Neural progenitor cell (in vitro differentiated cells): ENCODE measurements at regions not wholly inside any gene's neighbourhood (a gene's known extent, or its start where the extent isn't known, plus 50 kb on each side); places are given as distances from the start of the nearest gene placed in this dataset.

Experiments used
- DNase-seq: peaks from one replicate; pipeline ENCODE4 v3.0.0-alpha.2; 2016; ENCODE audit warnings: low spot score
- H2AFZ ChIP-seq: fragments of 200-600 bp; sonication (generic); replicated peaks from 2 replicates; pipeline ENCODE4 v1.6.1; 2016; ENCODE audit warnings: antibody characterized with exemption
- H3F3A ChIP-seq: fragments of 200-600 bp; sonication (generic); 2 replicates; pipeline ENCODE4 v1.6.1; 2016; ENCODE audit warnings: antibody characterized with exemption, low read depth
- H3K27ac ChIP-seq: fragments of 200-600 bp; sonication (generic); 2 replicates; pipeline ENCODE4 v1.5.1; 2016; ENCODE audit warnings: mild to moderate bottlenecking
- H3K27me3 ChIP-seq: fragments of 200-600 bp; sonication (generic); 2 replicates; pipeline ENCODE4 v1.6.1; 2016; ENCODE audit warnings: mild to moderate bottlenecking, moderate library complexity
- H3K36me3 ChIP-seq: fragments of 200-600 bp; sonication (generic); 2 replicates; pipeline ENCODE4 v1.5.1; 2016
- H3K4me1 ChIP-seq: fragments of 200-600 bp; sonication (generic); 2 replicates; pipeline ENCODE4 v1.6.1; 2016; ENCODE audit warnings: mixed run types
- H3K4me2 ChIP-seq: fragments of 200-600 bp; sonication (generic); 2 replicates; pipeline ENCODE4 v1.6.1; 2016
- H3K4me3 ChIP-seq: fragments of 200-600 bp; sonication (generic); 2 replicates; pipeline ENCODE4 v1.5.1; 2016
- H3K79me2 ChIP-seq: fragments of 200-600 bp; sonication (generic); 2 replicates; pipeline ENCODE4 v1.6.1; 2016; ENCODE audit warnings: low read depth
- H3K9ac ChIP-seq: fragments of 200-600 bp; sonication (generic); 2 replicates; pipeline ENCODE4 v1.6.1; 2016
- H3K9me3 ChIP-seq: fragments of 200-600 bp; sonication (generic); 2 replicates; pipeline ENCODE4 v1.5.1; 2016; ENCODE audit warnings: low read depth
- H4K20me1 ChIP-seq: fragments of 200-600 bp; sonication (generic); 2 replicates; pipeline ENCODE4 v1.6.1; 2016; ENCODE audit warnings: low read depth
- H3K27ac Mint-ChIP-seq: 3 replicates; pipeline ENCODE4 v1.8.0; 2021; ENCODE audit warnings: mixed read lengths
- H3K27me3 Mint-ChIP-seq: 2 replicates; pipeline ENCODE4 v1.8.0; 2022; ENCODE audit warnings: low read depth, mild to moderate bottlenecking, inconsistent platforms, moderate library complexity, mixed read lengths; ENCODE audit not compliant: insufficient read depth
- H3K36me3 Mint-ChIP-seq: 3 replicates; pipeline ENCODE4 v1.8.0; 2021; ENCODE audit warnings: mixed read lengths
- H3K4me1 Mint-ChIP-seq: 3 replicates; pipeline ENCODE4 v1.8.0; 2021; ENCODE audit warnings: mixed read lengths
- H3K4me3 Mint-ChIP-seq: 3 replicates; pipeline ENCODE4 v1.8.0; 2021; ENCODE audit warnings: mild to moderate bottlenecking, moderate library complexity, mixed read lengths
- H3K9me3 Mint-ChIP-seq: 3 replicates; pipeline ENCODE4 v1.8.0; 2020; ENCODE audit warnings: mixed read lengths
- CTCF ChIP-seq: fragments of 200-600 bp; sonication (generic); IDR thresholded peaks from 2 replicates; pipeline ENCODE4 v1.5.1; 2017; ENCODE audit warnings: antibody characterized with exemption, mild to moderate bottlenecking
- EZH2 ChIP-seq: fragments of 200-600 bp; sonication (generic); IDR thresholded peaks from 2 replicates; pipeline ENCODE4 v1.6.1; 2017; ENCODE audit warnings: antibody characterized with exemption, mild to moderate bottlenecking, moderate library complexity
- EZH2phosphoT487 ChIP-seq: fragments of 200-600 bp; sonication (generic); IDR thresholded peaks from 2 replicates; pipeline ENCODE4 v1.6.1; 2017; ENCODE audit warnings: antibody characterized with exemption

- H3K4me2 ChIP-seq, result no peak overlapping the region
- no peak overlapping the region for H3K9ac ChIP-seq
- no peaks in the 10 kb centered on the region for H3K79me2 ChIP-seq
- peaks cover 12% of the 10 kb centered on the region for H3K4me1 ChIP-seq
- TF ChIP-seq EZH2phosphoT487 (no peak), EZH2 (no peak), CTCF (no peak)
- no peak for DNase-seq
- H3K4me3 ChIP-seq, result no peak overlapping the region
- H4K20me1 ChIP-seq, result no peaks in the 10 kb centered on the region
- H3F3A ChIP-seq, result no peaks in the 10 kb centered on the region
- H3K27me3 ChIP-seq, result no peaks in the 10 kb centered on the region
- no peaks in the 10 kb centered on the region for H3K36me3 ChIP-seq
- Mint-ChIP-seq H3K4me3 (no peak overlapping the region), H3K27ac (no peak overlapping the region), H3K9me3 (no peaks in the 10 kb centered on the region), H3K27me3 (no peaks in the 10 kb centered on the region), H3K4me1 (peaks cover 9% of the 10 kb centered on the region), H3K36me3 (no peaks in the 10 kb centered on the region)
- no peak overlapping the region for H2AFZ ChIP-seq
- H3K9me3 ChIP-seq, result no peaks in the 10 kb centered on the region
- H3K27ac ChIP-seq, result no peak overlapping the region
Observed at GRCh38 chr2:175832866-175833265, 169.2 kb downstream of the LNPK start.

GRCh38 chr2:175829741-175830140 is 172.3 kb downstream of the LNPK start:
- Histone ChIP-seq H2AFZ (no peak overlapping the region), H3K27ac (no peak overlapping the region), H3K9ac (no peak overlapping the region), H4K20me1 (no peaks in the 10 kb centered on the region), H3K4me2 (no peak overlapping the region), H3K36me3 (no peaks in the 10 kb centered on the region), H3K4me3 (no peak overlapping the region), H3K4me1 (peaks cover 8% of the 10 kb centered on the region), H3K9me3 (no peaks in the 10 kb centered on the region), H3K79me2 (no peaks in the 10 kb centered on the region), H3F3A (no peaks in the 10 kb centered on the region), H3K27me3 (no peaks in the 10 kb centered on the region)
- Mint-ChIP-seq H3K27ac (no peak overlapping the region), H3K4me3 (no peak overlapping the region), H3K9me3 (no peaks in the 10 kb centered on the region), H3K4me1 (peaks cover 5% of the 10 kb centered on the region), H3K36me3 (no peaks in the 10 kb centered on the region), H3K27me3 (no peaks in the 10 kb centered on the region)
- TF ChIP-seq EZH2phosphoT487 (no peak), CTCF (no peak), EZH2 (no peak)
- no peak for DNase-seq

GRCh38 chr2:175827856-175828255 is 174.2 kb downstream of the LNPK start:
- Mint-ChIP-seq H3K4me1 (peaks cover 7% of the 10 kb centered on the region), H3K27me3 (peaks cover 5% of the 10 kb centered on the region)

GRCh38 chr2:175824243-175824642 is 177.8 kb downstream of the LNPK start:
- no peaks in the 10 kb centered on the region for H3K9me3 Mint-ChIP-seq
- Histone ChIP-seq H4K20me1 (no peaks in the 10 kb centered on the region), H3K9ac (no peak overlapping the region), H3K27ac (no peak overlapping the region), H3K9me3 (no peaks in the 10 kb centered on the region), H2AFZ (no peak overlapping the region), H3K36me3 (no peaks in the 10 kb centered on the region), H3K4me2 (no peak overlapping the region), H3K79me2 (no peaks in the 10 kb centered on the region), H3F3A (no peaks in the 10 kb centered on the region), H3K4me1 (peaks cover 19% of the 10 kb centered on the region), H3K27me3 (no peaks in the 10 kb centered on the region), H3K4me3 (no peak overlapping the region)
- H3K27ac Mint-ChIP-seq, result no peak overlapping the region
- no peaks in the 10 kb centered on the region for H3K36me3 Mint-ChIP-seq
- peaks cover 14% of the 10 kb centered on the region for H3K27me3 Mint-ChIP-seq
- H3K4me1 Mint-ChIP-seq, result peaks cover 19% of the 10 kb centered on the region
- DNase-seq, result no peak
- no peak overlapping the region for H3K4me3 Mint-ChIP-seq
- TF ChIP-seq CTCF (no peak), EZH2 (no peak), EZH2phosphoT487 (no peak)

More at GRCh38 chr2:175827856-175828255, 174.2 kb downstream of the LNPK start:
- Mint-ChIP-seq H3K9me3 (no peaks in the 10 kb centered on the region), H3K36me3 (no peaks in the 10 kb centered on the region), H3K4me3 (no peak overlapping the region), H3K27ac (no peak overlapping the region)
- H3K79me2 ChIP-seq, result no peaks in the 10 kb centered on the region
- no peak overlapping the region for H3K4me2 ChIP-seq
- no peaks in the 10 kb centered on the region for H3F3A ChIP-seq
- no peak overlapping the region for H3K4me3 ChIP-seq
- H4K20me1 ChIP-seq, result no peaks in the 10 kb centered on the region
- no peaks in the 10 kb centered on the region for H3K27me3 ChIP-seq
- TF ChIP-seq EZH2phosphoT487, result no peak
- H3K9me3 ChIP-seq, result no peaks in the 10 kb centered on the region
- no peak overlapping the region for H3K9ac ChIP-seq
- no peak overlapping the region for H2AFZ ChIP-seq
- peaks cover 8% of the 10 kb centered on the region for H3K4me1 ChIP-seq
- H3K36me3 ChIP-seq, result no peaks in the 10 kb centered on the region
- no peak overlapping the region for H3K27ac ChIP-seq
- no peak for DNase-seq
